NB4 (cell line): ENCODE measurements at regions not wholly inside any gene's neighbourhood (a gene's known extent, or its start where the extent isn't known, plus 50 kb on each side); places are given as distances from the start of the nearest gene placed in this dataset.

ENCODE experiments used
- DNase-seq: peaks from one replicate; pipeline ENCODE4 v3.0.0; 2010; ENCODE audit warnings: low read depth
- H3K4me3 ChIP-seq: one replicate; pipeline ENCODE4 v1.5.1; 2011; ENCODE audit warnings: mild to moderate bottlenecking, low read depth, low read length, moderate library complexity
- MAX ChIP-seq: IDR thresholded peaks from 2 replicates; pipeline ENCODE4 v1.6.1; 2011; ENCODE audit warnings: low read depth, low read length
- MYC ChIP-seq: IDR thresholded peaks from 2 replicates; pipeline ENCODE4 v1.6.1; 2011; ENCODE audit warnings: low read depth, low read length
- POLR2A ChIP-seq: IDR thresholded peaks from 2 replicates; pipeline ENCODE4 v1.6.1; 2011; ENCODE audit warnings: mild to moderate bottlenecking; ENCODE audit not compliant: insufficient read length; ENCODE audit errors: extremely low read depth
- TF ChIP-seq, protein P1 (sequence below): IDR thresholded peaks from one replicate; pipeline ENCODE4 v1.5.1; 2012; ENCODE audit warnings: low read depth, low read length

- no peak overlapping the region for H3K4me3 ChIP-seq
- DNase-seq: no peak
- TF ChIP-seq POLR2A: no peak
- TF ChIP-seq, protein P1, sequence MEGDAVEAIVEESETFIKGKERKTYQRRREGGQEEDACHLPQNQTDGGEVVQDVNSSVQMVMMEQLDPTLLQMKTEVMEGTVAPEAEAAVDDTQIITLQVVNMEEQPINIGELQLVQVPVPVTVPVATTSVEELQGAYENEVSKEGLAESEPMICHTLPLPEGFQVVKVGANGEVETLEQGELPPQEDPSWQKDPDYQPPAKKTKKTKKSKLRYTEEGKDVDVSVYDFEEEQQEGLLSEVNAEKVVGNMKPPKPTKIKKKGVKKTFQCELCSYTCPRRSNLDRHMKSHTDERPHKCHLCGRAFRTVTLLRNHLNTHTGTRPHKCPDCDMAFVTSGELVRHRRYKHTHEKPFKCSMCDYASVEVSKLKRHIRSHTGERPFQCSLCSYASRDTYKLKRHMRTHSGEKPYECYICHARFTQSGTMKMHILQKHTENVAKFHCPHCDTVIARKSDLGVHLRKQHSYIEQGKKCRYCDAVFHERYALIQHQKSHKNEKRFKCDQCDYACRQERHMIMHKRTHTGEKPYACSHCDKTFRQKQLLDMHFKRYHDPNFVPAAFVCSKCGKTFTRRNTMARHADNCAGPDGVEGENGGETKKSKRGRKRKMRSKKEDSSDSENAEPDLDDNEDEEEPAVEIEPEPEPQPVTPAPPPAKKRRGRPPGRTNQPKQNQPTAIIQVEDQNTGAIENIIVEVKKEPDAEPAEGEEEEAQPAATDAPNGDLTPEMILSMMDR: no peak
- no peak for TF ChIP-seq MYC
- no peak for TF ChIP-seq MAX
Observed at GRCh38 chr10:29037348-29038113, 251.3 kb upstream of the LYZL1 start.

- DNase-seq: no peak
- no peak overlapping the region for H3K4me3 ChIP-seq
- TF ChIP-seq POLR2A (no peak), MAX (no peak), MYC (no peak)
- TF ChIP-seq, protein P1: no peak
Observed at GRCh38 chr10:29039091-29039490, 249.8 kb upstream of the LYZL1 start.

GRCh38 chr10:29039677-29040189 lies 249.1 kb upstream of the LYZL1 start:
- no peak overlapping the region for H3K4me3 ChIP-seq
- DNase-seq: no peak
- TF ChIP-seq POLR2A (no peak), MYC (no peak), MAX (no peak)
- TF ChIP-seq, protein P1: no peak

DNA sequence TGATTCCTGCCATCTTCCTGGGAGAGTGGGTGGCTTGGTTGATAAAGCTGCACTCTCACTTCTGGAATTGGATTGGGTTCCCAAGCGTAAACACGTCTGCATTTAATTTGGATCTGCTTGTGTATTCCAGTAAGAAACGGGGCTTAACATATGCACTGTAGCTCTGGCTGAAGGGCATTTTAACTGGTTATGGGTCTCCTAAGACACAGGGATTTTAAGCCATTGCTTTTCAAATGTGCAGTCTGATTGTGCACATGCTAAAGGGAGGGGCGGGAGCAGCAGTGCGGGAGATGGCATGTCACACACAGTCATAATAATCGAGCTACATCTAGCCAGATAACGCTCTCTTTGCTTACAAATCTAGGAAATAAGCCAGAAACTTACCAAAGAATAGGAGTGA lies 247.3 kb upstream of the LYZL1 start:
- DNase-seq: no peak
- TF ChIP-seq, protein P1: no peak
- TF ChIP-seq MYC: no peak
- no peak for TF ChIP-seq MAX
- TF ChIP-seq POLR2A: no peak

GRCh38 chr10:29048506-29048905 lies 240.4 kb upstream of the LYZL1 start:
- H3K4me3 ChIP-seq: no peak overlapping the region
- TF ChIP-seq MAX (no peak), MYC (no peak), POLR2A (no peak)
- TF ChIP-seq, protein P1: no peak
- DNase-seq: no peak

More for the DNA sequence above, 247.3 kb upstream of the LYZL1 start:
- H3K4me3 ChIP-seq: no peak overlapping the region
